Hepatocyte (in vitro differentiated cells): ENCODE measurements at regions not wholly inside any gene's neighbourhood (a gene's known extent, or its start where the extent isn't known, plus 50 kb on each side); places are given as distances from the start of the nearest gene placed in this dataset.

Source experiments
- DNase-seq: peaks from one replicate; pipeline ENCODE4 v3.0.0-alpha.2; 2016; ENCODE audit warnings: low spot score
- H2AFZ ChIP-seq: fragments of 200-600 bp; sonication (generic); 2 replicates; pipeline ENCODE4 v1.6.0; 2016; ENCODE audit warnings: antibody characterized with exemption, mild to moderate bottlenecking
- H3K27ac ChIP-seq: fragments of 200-600 bp; sonication (generic); 2 replicates; pipeline ENCODE4 v1.5.1; 2016; ENCODE audit warnings: mild to moderate bottlenecking
- H3K27me3 ChIP-seq: fragments of 200-600 bp; sonication (generic); 2 replicates; pipeline ENCODE4 v1.6.1; 2016
- H3K36me3 ChIP-seq: fragments of 200-600 bp; sonication (generic); replicated peaks from 2 replicates; pipeline ENCODE4 v1.5.1; 2016; ENCODE audit warnings: low read depth; ENCODE audit not compliant: insufficient read depth
- H3K4me1 ChIP-seq: fragments of 200-600 bp; sonication (generic); 2 replicates; pipeline ENCODE4 v1.5.1; 2016; ENCODE audit warnings: mild to moderate bottlenecking, moderate library complexity; ENCODE audit not compliant: insufficient read depth
- H3K4me2 ChIP-seq: fragments of 200-600 bp; sonication (generic); 2 replicates; pipeline ENCODE4 v1.6.0; 2016
- H3K4me3 ChIP-seq: fragments of 200-600 bp; sonication (generic); 2 replicates; pipeline ENCODE4 v1.5.1; 2016; ENCODE audit warnings: mild to moderate bottlenecking
- H3K79me2 ChIP-seq: fragments of 200-600 bp; sonication (generic); 2 replicates; pipeline ENCODE4 v1.6.0; 2017; ENCODE audit warnings: mild to moderate bottlenecking
- H3K9me2 ChIP-seq: fragments of 200-600 bp; sonication (generic); replicated peaks from 2 replicates; pipeline ENCODE4 v1.6.0; 2017; ENCODE audit warnings: mild to moderate bottlenecking; ENCODE audit not compliant: insufficient read depth
- H3K9me3 ChIP-seq: fragments of 200-600 bp; sonication (generic); 2 replicates; pipeline ENCODE4 v1.5.1; 2016; ENCODE audit warnings: low read depth, mild to moderate bottlenecking
- H4K20me1 ChIP-seq: fragments of 200-600 bp; sonication (generic); 2 replicates; pipeline ENCODE4 v1.6.0; 2016; ENCODE audit warnings: mild to moderate bottlenecking; ENCODE audit not compliant: insufficient read depth, poor library complexity, severe bottlenecking
- CTCF ChIP-seq: fragments of 200-600 bp; sonication (generic); IDR thresholded peaks from 2 replicates; pipeline ENCODE4 v1.5.1; 2016; ENCODE audit warnings: antibody characterized with exemption, mild to moderate bottlenecking; ENCODE audit not compliant: poor library complexity
- EZH2 ChIP-seq: fragments of 200-600 bp; sonication (generic); IDR thresholded peaks from 2 replicates; pipeline ENCODE4 v1.6.1; 2016; ENCODE audit warnings: antibody characterized with exemption, mild to moderate bottlenecking, borderline replicate concordance
- EZH2phosphoT487 ChIP-seq: fragments of 200-600 bp; sonication (generic); IDR thresholded peaks from one replicate; pipeline ENCODE4 v1.6.1; 2018; ENCODE audit warnings: antibody characterized with exemption, mild to moderate bottlenecking, low read depth, moderate library complexity; ENCODE audit not compliant: unreplicated experiment, severe bottlenecking
- WGBS: methylation state at CpG from one replicate; pipeline ENCODE4 v1.1.6; 2016; ENCODE audit warnings: low lambda C conversion rate; ENCODE audit errors: missing lambda C conversion rate; 5-methylcytosine and 5-hydroxymethylcytosine counted together

DNA sequence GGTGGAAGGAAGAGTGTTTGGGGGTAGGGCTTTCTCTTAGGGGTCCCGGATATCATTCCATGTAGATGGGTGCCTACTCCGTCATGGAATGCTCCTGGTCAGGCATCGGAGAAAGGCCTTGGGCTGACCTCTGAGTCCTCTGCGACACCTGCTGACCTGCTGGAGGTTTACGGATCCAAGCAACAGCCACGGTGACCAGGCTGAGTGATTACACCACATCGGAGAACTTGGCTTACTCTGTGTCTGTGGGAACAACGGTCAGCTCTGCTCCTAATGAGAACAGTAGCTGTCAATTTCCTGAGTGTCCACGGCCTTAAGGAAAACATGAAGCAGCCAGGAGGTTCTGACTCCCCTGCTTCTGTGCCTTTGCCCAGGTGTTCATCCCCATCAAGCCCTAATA, 73.2 kb downstream of the TNP1 start:
- Histone ChIP-seq H3K79me2 (no peaks in the 10 kb centered on the region), H3K4me2 (no peak overlapping the region), H3K4me1 (peaks cover 8% of the 10 kb centered on the region), H4K20me1 (no peaks in the 10 kb centered on the region), H3K9me2 (no peaks in the 10 kb centered on the region), H3K27me3 (no peaks in the 10 kb centered on the region), H3K36me3 (no peaks in the 10 kb centered on the region), H3K9me3 (no peaks in the 10 kb centered on the region), H3K4me3 (no peak overlapping the region), H3K27ac (no peak overlapping the region), H2AFZ (no peak overlapping the region)
- WGBS: over 99% methylated on average over 9 of the region's 9 CpGs
- TF ChIP-seq EZH2 (no peak), EZH2phosphoT487 (no peak), CTCF (no peak)
- DNase-seq: no peak

DNA sequence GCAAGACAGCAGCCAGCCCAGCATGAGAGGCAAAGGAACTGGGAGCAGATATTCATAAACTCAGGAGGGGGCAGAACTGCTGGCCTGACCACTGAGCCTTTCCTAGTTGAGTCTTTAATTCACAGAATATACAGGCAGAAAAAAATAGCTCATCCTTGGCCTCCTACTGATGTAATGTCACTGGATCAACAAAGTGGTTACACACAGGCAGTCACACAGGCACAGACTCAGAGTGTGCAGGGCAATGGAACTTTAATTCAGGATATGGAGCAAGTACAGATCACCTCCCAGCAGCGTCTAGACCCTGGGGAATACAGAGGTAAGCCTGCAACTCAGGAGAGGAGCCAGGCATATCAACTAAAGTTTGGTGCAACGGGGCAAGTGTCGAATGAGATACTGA, 75.4 kb downstream of the TNP1 start:
- TF ChIP-seq EZH2phosphoT487 (no peak), CTCF (no peak), EZH2 (no peak)

DNA sequence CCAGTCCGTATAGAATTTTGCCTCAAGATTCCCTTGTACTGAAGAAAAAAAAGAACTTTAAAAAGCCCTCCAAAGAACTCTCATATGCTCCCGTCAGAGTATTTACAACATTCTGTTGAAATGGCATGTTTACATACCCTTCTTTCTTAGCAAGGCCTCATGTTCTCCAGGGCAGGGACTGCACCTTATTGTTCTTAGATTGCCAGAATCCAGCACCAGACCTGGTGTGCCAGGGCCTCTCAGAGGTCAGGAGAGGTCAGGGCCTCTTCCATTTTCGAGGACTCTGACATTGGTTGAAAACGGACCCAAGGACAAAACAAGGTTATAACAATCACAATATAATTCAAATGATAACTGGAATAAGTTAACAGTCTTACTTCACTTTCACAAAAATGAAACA, 78.2 kb downstream of the TNP1 start:
- DNase-seq: no peak
- no peak overlapping the region for H3K4me2 ChIP-seq
- 31% methylated on average over 4 of the region's 4 CpGs for WGBS
- H3K9me3 ChIP-seq: no peaks in the 10 kb centered on the region
- no peak for TF ChIP-seq EZH2phosphoT487
- no peaks in the 10 kb centered on the region for H3K27me3 ChIP-seq
- H3K4me3 ChIP-seq: no peak overlapping the region
- no peaks in the 10 kb centered on the region for H3K36me3 ChIP-seq
- H3K79me2 ChIP-seq: no peaks in the 10 kb centered on the region
- no peak overlapping the region for H2AFZ ChIP-seq
- peaks cover 4% of the 10 kb centered on the region for H3K4me1 ChIP-seq
- H3K27ac ChIP-seq: no peak overlapping the region
- no peaks in the 10 kb centered on the region for H4K20me1 ChIP-seq
- no peaks in the 10 kb centered on the region for H3K9me2 ChIP-seq

More for the DNA sequence above, 75.4 kb downstream of the TNP1 start:
- no peak overlapping the region for H2AFZ ChIP-seq
- H3K9me3 ChIP-seq: no peaks in the 10 kb centered on the region
- H3K27me3 ChIP-seq: no peaks in the 10 kb centered on the region
- peaks cover 8% of the 10 kb centered on the region for H3K4me1 ChIP-seq
- H4K20me1 ChIP-seq: no peaks in the 10 kb centered on the region
- no peak for DNase-seq
- H3K27ac ChIP-seq: no peak overlapping the region
- no peaks in the 10 kb centered on the region for H3K36me3 ChIP-seq
- H3K4me3 ChIP-seq: no peak overlapping the region
- H3K4me2 ChIP-seq: no peak overlapping the region
- H3K9me2 ChIP-seq: no peaks in the 10 kb centered on the region
- H3K79me2 ChIP-seq: no peaks in the 10 kb centered on the region
- 89% methylated on average over 3 of the region's 3 CpGs for WGBS

GRCh38 chr2:216780843-216781242, 79.0 kb downstream of the TNP1 start:
- H2AFZ ChIP-seq: no peak overlapping the region
- 98% methylated on average over 4 of the region's 4 CpGs for WGBS

More at GRCh38 chr2:216780843-216781242, 79.0 kb downstream of the TNP1 start:
- Histone ChIP-seq H3K79me2 (no peaks in the 10 kb centered on the region), H3K27me3 (no peaks in the 10 kb centered on the region), H3K4me2 (no peak overlapping the region), H3K4me3 (no peak overlapping the region), H4K20me1 (no peaks in the 10 kb centered on the region), H3K27ac (no peak overlapping the region), H3K9me3 (no peaks in the 10 kb centered on the region), H3K36me3 (no peaks in the 10 kb centered on the region), H3K4me1 (peaks cover 4% of the 10 kb centered on the region), H3K9me2 (no peaks in the 10 kb centered on the region)
- TF ChIP-seq EZH2phosphoT487 (no peak), CTCF (no peak), EZH2 (no peak)
- DNase-seq: no peak
